H9 (cell line): ENCODE measurements at regions not wholly inside any gene's neighbourhood (a gene's known extent, or its start where the extent isn't known, plus 50 kb on each side); places are given as distances from the start of the nearest gene placed in this dataset.
A peak's percentile ranks its signal among the peaks of the same experiment; 100 is the strongest.

Experiments
- DNase-seq: peaks from one replicate; pipeline ENCODE4 v3.0.0-alpha.2; 2017
- H2AFZ ChIP-seq: one replicate; pipeline ENCODE4 v1.6.1; 2013; ENCODE audit warnings: mild to moderate bottlenecking, low read length, control low read depth, moderate library complexity
- H2AK5ac ChIP-seq: 2 replicates; pipeline ENCODE4 v1.6.1; 2013; ENCODE audit warnings: low read length, control low read depth, mixed read lengths; ENCODE audit not compliant: insufficient read length
- H2BK120ac ChIP-seq: one replicate; pipeline ENCODE4 v1.6.1; 2013; ENCODE audit warnings: low read depth, mild to moderate bottlenecking, low read length, control low read depth, inconsistent platforms; ENCODE audit not compliant: poor library complexity, severe bottlenecking
- H2BK12ac ChIP-seq: 2 replicates; pipeline ENCODE4 v1.6.1; 2013; ENCODE audit warnings: low read length, control low read depth, mixed read lengths, low read depth; ENCODE audit not compliant: insufficient read length
- H2BK15ac ChIP-seq: 2 replicates; pipeline ENCODE4 v1.6.1; 2013; ENCODE audit warnings: low read depth, low read length, control low read depth
- H2BK20ac ChIP-seq: one replicate; pipeline ENCODE4 v1.6.1; 2013; ENCODE audit warnings: low read depth, mild to moderate bottlenecking, low read length, control low read depth, inconsistent platforms; ENCODE audit not compliant: poor library complexity, severe bottlenecking
- H2BK5ac ChIP-seq: 2 replicates; pipeline ENCODE4 v1.6.1; 2013; ENCODE audit warnings: low read length, control low read depth, mixed read lengths; ENCODE audit not compliant: insufficient read length
- H3K14ac ChIP-seq: 2 replicates; pipeline ENCODE4 v1.6.1; 2013; ENCODE audit warnings: low read length, control low read depth; ENCODE audit not compliant: insufficient read depth
- H3K18ac ChIP-seq: 2 replicates; pipeline ENCODE4 v1.6.1; 2013; ENCODE audit warnings: low read depth, mild to moderate bottlenecking, mixed read lengths, low read length, control low read depth; ENCODE audit not compliant: insufficient read length
- H3K23ac ChIP-seq: 2 replicates; pipeline ENCODE4 v1.6.1; 2013; ENCODE audit warnings: low read length, control low read depth, mixed read lengths, low read depth; ENCODE audit not compliant: insufficient read length
- H3K23me2 ChIP-seq: 2 replicates; pipeline ENCODE4 v1.6.1; 2013; ENCODE audit warnings: low read depth, mild to moderate bottlenecking, mixed read lengths, low read length, control low read depth; ENCODE audit not compliant: insufficient read length, poor library complexity, severe bottlenecking
- H3K27ac ChIP-seq: 2 replicates; pipeline ENCODE4 v1.5.1; 2013; ENCODE audit warnings: low read length, control low read depth, mixed read lengths, low read depth; ENCODE audit not compliant: insufficient read length
- H3K27me3 ChIP-seq: 2 replicates; pipeline ENCODE4 v1.6.1; 2013; ENCODE audit warnings: low read length, control low read depth, inconsistent platforms; ENCODE audit not compliant: insufficient read depth
- H3K4ac ChIP-seq: 2 replicates; pipeline ENCODE4 v1.6.1; 2013; ENCODE audit warnings: low read depth, mild to moderate bottlenecking, control low read depth, inconsistent platforms, low read length, moderate library complexity
- H3K4me1 ChIP-seq: 2 replicates; pipeline ENCODE4 v1.6.1; 2013; ENCODE audit warnings: low read length, control low read depth, inconsistent platforms; ENCODE audit not compliant: insufficient read depth
- H3K4me2 ChIP-seq: 2 replicates; pipeline ENCODE4 v1.6.1; 2013; ENCODE audit warnings: low read length, control low read depth, mixed read lengths; ENCODE audit not compliant: insufficient read length, insufficient read depth
- H3K56ac ChIP-seq: 2 replicates; pipeline ENCODE4 v1.6.1; 2013; ENCODE audit warnings: low read depth, mild to moderate bottlenecking, mixed read lengths, low read length, control low read depth; ENCODE audit not compliant: insufficient read length
- H3K79me1 ChIP-seq: 2 replicates; pipeline ENCODE4 v1.6.1; 2013; ENCODE audit warnings: low read depth, mild to moderate bottlenecking, moderate library complexity, low read length, control low read depth, inconsistent platforms; ENCODE audit not compliant: insufficient read depth, poor library complexity, severe bottlenecking
- H3K79me2 ChIP-seq: 2 replicates; pipeline ENCODE4 v1.6.1; 2013; ENCODE audit warnings: low read length, control low read depth, inconsistent platforms; ENCODE audit not compliant: insufficient read depth
- H3K9ac ChIP-seq: 2 replicates; pipeline ENCODE4 v1.6.1; 2013; ENCODE audit warnings: low read length, control low read depth, mixed read lengths; ENCODE audit not compliant: insufficient read length; ENCODE audit errors: extremely low read depth
- H3K9me3 ChIP-seq: one replicate; pipeline ENCODE4 v1.6.1; 2013; ENCODE audit warnings: low read depth, low read length, inconsistent platforms; ENCODE audit not compliant: control insufficient read depth
- H3T11ph ChIP-seq: one replicate; pipeline ENCODE4 v1.6.1; 2013; ENCODE audit warnings: mild to moderate bottlenecking, low read length, control low read depth, inconsistent platforms
- H4K20me1 ChIP-seq: one replicate; pipeline ENCODE4 v1.6.1; 2013; ENCODE audit not compliant: control insufficient read depth, insufficient read length, insufficient read depth
- H4K5ac ChIP-seq: 2 replicates; pipeline ENCODE4 v1.6.1; 2013; ENCODE audit warnings: low read depth, mild to moderate bottlenecking, mixed read lengths, low read length, control low read depth; ENCODE audit not compliant: insufficient read length
- H4K8ac ChIP-seq: replicated peaks from 2 replicates; pipeline ENCODE4 v1.6.1; 2013; ENCODE audit warnings: low read length, control low read depth, mixed read lengths, low read depth; ENCODE audit not compliant: insufficient read length
- H4K91ac ChIP-seq: 2 replicates; pipeline ENCODE4 v1.6.1; 2013; ENCODE audit warnings: low read depth, mild to moderate bottlenecking, moderate library complexity, mixed read lengths, low read length, control low read depth; ENCODE audit not compliant: insufficient read length
- H3K27ac Mint-ChIP-seq, 3 experiments: 2 replicates in 2 of 3; 3 replicates in 1 of 3; pipeline ENCODE4 v1.8.0; 2020 to 2021; ENCODE audit warnings: mixed read lengths in 3 of 3, mild to moderate bottlenecking in 1 of 3, moderate library complexity in 1 of 3
- H3K27me3 Mint-ChIP-seq: 2 replicates; pipeline ENCODE4 v1.8.0; 2021; ENCODE audit warnings: low read depth, mild to moderate bottlenecking, moderate library complexity, mixed read lengths
- H3K36me3 Mint-ChIP-seq, 3 experiments: 2 replicates in 2 of 3; 3 replicates in 1 of 3; pipeline ENCODE4 v1.8.0; 2020 to 2021; ENCODE audit warnings: low read depth in 3 of 3, mixed read lengths in 3 of 3; ENCODE audit not compliant: insufficient read depth in 1 of 3
- H3K4me1 Mint-ChIP-seq, 2 experiments: 2 replicates each; pipeline ENCODE4 v1.8.0; 2020; ENCODE audit warnings: mixed read lengths in 2 of 2
- H3K4me3 Mint-ChIP-seq, 2 experiments: 2 replicates in 1 of 2; 3 replicates in 1 of 2; pipeline ENCODE4 v1.8.0; 2020 to 2021; ENCODE audit warnings: mild to moderate bottlenecking in 2 of 2, mixed read lengths in 2 of 2, moderate library complexity in 1 of 2
- H3K9me3 Mint-ChIP-seq, 2 experiments: 2 replicates in 1 of 2; 3 replicates in 1 of 2; pipeline ENCODE4 v1.8.0; 2020; ENCODE audit warnings: mild to moderate bottlenecking in 2 of 2, mixed read lengths in 2 of 2, moderate library complexity in 1 of 2
- WGBS: extraction: QIAGEN DNeasy Blood & Tissue Kit; methylation state at CpG from one replicate; pipeline ENCODE4 v1.1.7; 2013; ENCODE audit warnings: missing lambda C conversion rate, low lambda C conversion rate, mixed read lengths; ENCODE audit not compliant: insufficient read length; ENCODE audit errors: extremely low coverage; 5-methylcytosine and 5-hydroxymethylcytosine counted together
- TF ChIP-seq, protein P1 (sequence below): fragments of 200-600 bp; sonication (generic); conservative IDR thresholded peaks from 3 replicates; pipeline ENCODE4 v1.8.0; 2021; ENCODE audit warnings: antibody characterized with exemption, mild to moderate bottlenecking

DNA sequence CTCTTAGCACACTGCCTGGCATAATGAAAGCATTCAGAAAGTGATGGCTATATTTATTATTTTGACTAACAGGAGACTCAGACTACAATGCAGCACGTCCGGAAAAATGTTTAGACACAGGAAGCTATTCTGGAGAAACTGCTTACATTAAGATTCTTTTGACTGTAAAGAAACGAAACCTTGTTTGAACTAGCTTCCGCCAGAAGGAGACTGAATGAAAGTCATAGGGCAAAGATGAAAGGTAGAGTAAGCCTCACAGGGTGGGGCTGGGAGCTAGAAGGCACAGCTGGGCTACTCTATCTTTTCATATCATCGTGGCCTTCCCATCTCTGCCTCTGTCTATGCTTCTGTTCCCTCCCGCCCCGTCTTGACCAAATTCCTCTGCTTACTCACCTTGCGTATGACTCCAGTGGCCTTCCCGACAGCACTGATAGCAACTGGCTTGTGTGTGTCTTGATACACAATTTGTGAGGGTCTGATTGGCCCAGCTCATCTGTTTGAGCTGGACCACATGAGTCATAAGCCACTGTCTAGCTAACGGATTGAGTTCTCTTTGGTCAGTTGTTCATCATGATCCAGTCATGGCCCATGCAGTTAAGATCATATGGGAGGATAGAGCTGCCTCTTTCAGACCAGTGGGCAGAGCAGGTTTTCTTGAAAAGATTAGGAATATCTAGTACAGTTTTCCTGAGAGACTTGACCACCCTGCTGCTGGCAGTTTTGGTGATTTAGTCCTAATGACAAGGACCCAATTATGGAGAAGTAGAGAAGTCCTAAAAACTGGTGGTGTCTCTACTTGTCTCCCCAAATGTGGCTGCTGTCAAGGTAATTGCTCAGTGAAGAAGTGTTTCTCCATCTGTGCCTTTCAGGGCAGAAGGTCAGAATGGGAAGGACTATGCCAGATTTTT, 151.5 kb upstream of the SLC38A2 start:
- H3K27ac ChIP-seq = no peak overlapping the region
- H2AFZ ChIP-seq = no peak overlapping the region
- no CpG with 5 or more reads among the region's 10 CpGs for WGBS

More for the DNA sequence above, 151.5 kb upstream of the SLC38A2 start:
- H3K9ac ChIP-seq = no peak overlapping the region
- H3K36me3 Mint-ChIP-seq = peaks cover 0 to 14% (median 4%) of the 10 kb centered on the region in 3 experiments; a peak in 3 of 7 replicates
- no peaks in the 10 kb centered on the region for H3K79me1 ChIP-seq
- H3K4me1 Mint-ChIP-seq = peaks cover 12 to 13% of the 10 kb centered on the region in 2 experiments
- H3K18ac ChIP-seq = no peak overlapping the region
- no peaks in the 10 kb centered on the region; the same call in 1 of the 2 replicates for H3K27me3 Mint-ChIP-seq
- TF ChIP-seq, protein P1, sequence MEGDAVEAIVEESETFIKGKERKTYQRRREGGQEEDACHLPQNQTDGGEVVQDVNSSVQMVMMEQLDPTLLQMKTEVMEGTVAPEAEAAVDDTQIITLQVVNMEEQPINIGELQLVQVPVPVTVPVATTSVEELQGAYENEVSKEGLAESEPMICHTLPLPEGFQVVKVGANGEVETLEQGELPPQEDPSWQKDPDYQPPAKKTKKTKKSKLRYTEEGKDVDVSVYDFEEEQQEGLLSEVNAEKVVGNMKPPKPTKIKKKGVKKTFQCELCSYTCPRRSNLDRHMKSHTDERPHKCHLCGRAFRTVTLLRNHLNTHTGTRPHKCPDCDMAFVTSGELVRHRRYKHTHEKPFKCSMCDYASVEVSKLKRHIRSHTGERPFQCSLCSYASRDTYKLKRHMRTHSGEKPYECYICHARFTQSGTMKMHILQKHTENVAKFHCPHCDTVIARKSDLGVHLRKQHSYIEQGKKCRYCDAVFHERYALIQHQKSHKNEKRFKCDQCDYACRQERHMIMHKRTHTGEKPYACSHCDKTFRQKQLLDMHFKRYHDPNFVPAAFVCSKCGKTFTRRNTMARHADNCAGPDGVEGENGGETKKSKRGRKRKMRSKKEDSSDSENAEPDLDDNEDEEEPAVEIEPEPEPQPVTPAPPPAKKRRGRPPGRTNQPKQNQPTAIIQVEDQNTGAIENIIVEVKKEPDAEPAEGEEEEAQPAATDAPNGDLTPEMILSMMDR = no peak
- no peak overlapping the region for H2AK5ac ChIP-seq
- H4K20me1 ChIP-seq = no peaks in the 10 kb centered on the region
- no peaks in the 10 kb centered on the region for H3K79me2 ChIP-seq
- no peak overlapping the region for H2BK120ac ChIP-seq
- no peak overlapping the region for H3K4me3 Mint-ChIP-seq
- no peak overlapping the region for H3K4ac ChIP-seq
- H4K5ac ChIP-seq = no peak overlapping the region
- H3K27ac Mint-ChIP-seq = peak overlapping the region in 2 of 3 experiments; percentile 17 to 41; a peak in 3 of 7 replicates
- no peaks in the 10 kb centered on the region for H3K9me3 ChIP-seq
- H3K14ac ChIP-seq = no peak overlapping the region
- H2BK20ac ChIP-seq = no peak overlapping the region
- no peak overlapping the region for H3T11ph ChIP-seq
- peaks cover 6 to 11% of the 10 kb centered on the region in 2 experiments; a peak in 4 of 5 replicates for H3K9me3 Mint-ChIP-seq
- H3K27me3 ChIP-seq = no peaks in the 10 kb centered on the region
- no peak overlapping the region for H4K91ac ChIP-seq
- no peaks in the 10 kb centered on the region for H3K23me2 ChIP-seq
- H3K23ac ChIP-seq = no peak overlapping the region
- H3K4me1 ChIP-seq = no peaks in the 10 kb centered on the region; the same call in 1 of the 2 replicates
- H2BK5ac ChIP-seq = no peak overlapping the region
- no peak for DNase-seq
- H2BK12ac ChIP-seq = no peak overlapping the region
- H3K4me2 ChIP-seq = no peak overlapping the region
- H2BK15ac ChIP-seq = no peak overlapping the region
- H3K56ac ChIP-seq = no peak overlapping the region
- no peak overlapping the region for H4K8ac ChIP-seq
